T-cell (primary cell): ENCODE measurements at regions not wholly inside any gene's neighbourhood (a gene's known extent, or its start where the extent isn't known, plus 50 kb on each side); places are given as distances from the start of the nearest gene placed in this dataset.
"Not testable (repeated sequence)": the region's sequence is repeated elsewhere in the genome, so short reads cannot be mapped to it uniquely, and the experiment has no call there.

Experiments
- ATAC-seq, 4 experiments: fragments of 200-7000 bp in 3 of 4; fragments of 150-1000 bp in 1 of 4; cut with Tn5 transposase; replicated peaks in 1 of 4; 1 replicate in 3 of 4; 2 replicates in 1 of 4; pipeline ENCODE4 v1.10.0; 2021; ENCODE audit warnings: moderate library complexity in 3 of 4, mild to moderate bottlenecking in 2 of 4, moderate number of reproducible peaks in 1 of 4
- CTCF ChIA-PET, 2 donors: fragments of 300-600 bp; sonication (Branson Sonifier 250); formaldehyde crosslinking; loops; one replicate each; lab custom pipeline; 2022; ENCODE audit warnings: antibody characterized with exemption in 2 of 2; lab: Charles Lee
- POLR2A ChIA-PET, 2 donors: fragments of 300-600 bp; sonication (Branson Sonifier 250); formaldehyde crosslinking; loops; one replicate each; lab custom pipeline; 2022; ENCODE audit warnings: antibody characterized with exemption in 2 of 2; lab: Charles Lee
- DNase-seq, 35 experiments: peaks; one replicate each; pipeline versions ENCODE4 v3.0.0 to v3.0.0-alpha.2; 2013 to 2023
- H3K27ac ChIP-seq: one replicate; pipeline ENCODE4 v1.5.1; 2013; ENCODE audit warnings: low read length
- H3K27me3 ChIP-seq, 2 experiments: replicated peaks in 1 of 2; 1 replicate in 1 of 2; 2 replicates in 1 of 2; pipeline versions ENCODE4 v1.6.1 to v1.7.0; 2013; ENCODE audit warnings: low read length in 1 of 2, mixed read lengths in 1 of 2; ENCODE audit not compliant: control insufficient read depth in 2 of 2, insufficient read depth in 2 of 2; ENCODE audit errors: extremely low read depth in 1 of 2
- H3K36me3 ChIP-seq, 2 donors: 1 replicate in 1 of 2; 2 replicates in 1 of 2; pipeline versions ENCODE4 v1.6.1 to v1.7.0; 2013; ENCODE audit warnings: low read length in 1 of 2; ENCODE audit not compliant: control insufficient read depth in 2 of 2, insufficient read depth in 1 of 2; ENCODE audit errors: extremely low read depth in 1 of 2
- H3K4me1 ChIP-seq, 2 experiments: 1 replicate in 1 of 2; 2 replicates in 1 of 2; pipeline versions ENCODE4 v1.6.1 to v1.7.0; 2013; ENCODE audit warnings: low read length in 2 of 2, mixed read lengths in 1 of 2; ENCODE audit not compliant: insufficient read depth in 2 of 2, control insufficient read depth in 1 of 2; ENCODE audit errors: extremely low read depth in 1 of 2
- H3K4me3 ChIP-seq, 2 donors: 1 replicate in 1 of 2; 2 replicates in 1 of 2; pipeline versions ENCODE4 v1.5.1 to v1.7.0; 2013; ENCODE audit warnings: mild to moderate bottlenecking in 2 of 2, low read length in 1 of 2, moderate library complexity in 1 of 2; ENCODE audit not compliant: control insufficient read depth in 1 of 2; ENCODE audit errors: extremely low read depth in 1 of 2
- H3K9me3 ChIP-seq: 2 replicates; pipeline ENCODE4 v1.7.0; 2013
- H3K27ac Mint-ChIP-seq, 2 donors: one replicate each; pipeline ENCODE4 v1.8.0; 2020 to 2021; ENCODE audit warnings: mild to moderate bottlenecking in 2 of 2, mixed read lengths in 2 of 2
- H3K27me3 Mint-ChIP-seq, 2 donors: one replicate each; pipeline ENCODE4 v1.8.0; 2021 to 2022; ENCODE audit warnings: mixed read lengths in 2 of 2
- H3K36me3 Mint-ChIP-seq: one replicate; pipeline ENCODE4 v1.8.0; 2021; ENCODE audit warnings: mixed read lengths
- H3K4me1 Mint-ChIP-seq, 3 donors: one replicate each; pipeline ENCODE4 v1.8.0; 2020 to 2022; ENCODE audit warnings: mixed read lengths in 3 of 3, mild to moderate bottlenecking in 1 of 3
- H3K4me3 Mint-ChIP-seq, 3 donors: one replicate each; pipeline ENCODE4 v1.8.0; 2020 to 2022; ENCODE audit warnings: mild to moderate bottlenecking in 3 of 3, mixed read lengths in 3 of 3, moderate library complexity in 3 of 3
- H3K9me3 Mint-ChIP-seq, 3 donors: one replicate each; pipeline ENCODE4 v1.8.0; 2020 to 2022; ENCODE audit warnings: mixed read lengths in 3 of 3
- WGBS: methylation state at CpG from one replicate; pipeline ENCODE4 v1.1.5; 2013; ENCODE audit warnings: missing lambda C conversion rate; ENCODE audit not compliant: insufficient coverage; 5-methylcytosine and 5-hydroxymethylcytosine counted together

- no peaks in the 10 kb centered on the region for H3K27me3 ChIP-seq
- no peaks in the 10 kb centered on the region for H3K9me3 ChIP-seq
- no peaks in the 10 kb centered on the region for H3K4me1 Mint-ChIP-seq
- ATAC-seq (no peak), DNase-seq (no peak)
- CTCF ChIA-PET: no interaction called here
- H3K9me3 Mint-ChIP-seq: no peaks in the 10 kb centered on the region
- no peaks in the 10 kb centered on the region for H3K36me3 Mint-ChIP-seq
- no peak overlapping the region for H3K27ac Mint-ChIP-seq
- no peaks in the 10 kb centered on the region for H3K27me3 Mint-ChIP-seq
- POLR2A ChIA-PET: no interaction called here
- H3K36me3 ChIP-seq: no peaks in the 10 kb centered on the region
- 83% methylated on average over 4 of the region's 4 CpGs for WGBS
- no peaks in the 10 kb centered on the region for H3K4me1 ChIP-seq
- no peak overlapping the region for H3K27ac ChIP-seq
- no peak overlapping the region for H3K4me3 Mint-ChIP-seq
- H3K4me3 ChIP-seq: no peak overlapping the region
These were observed 401.2 kb upstream of the NRG3 start for GRCh38 chr10:81473755-81474154.

DNA sequence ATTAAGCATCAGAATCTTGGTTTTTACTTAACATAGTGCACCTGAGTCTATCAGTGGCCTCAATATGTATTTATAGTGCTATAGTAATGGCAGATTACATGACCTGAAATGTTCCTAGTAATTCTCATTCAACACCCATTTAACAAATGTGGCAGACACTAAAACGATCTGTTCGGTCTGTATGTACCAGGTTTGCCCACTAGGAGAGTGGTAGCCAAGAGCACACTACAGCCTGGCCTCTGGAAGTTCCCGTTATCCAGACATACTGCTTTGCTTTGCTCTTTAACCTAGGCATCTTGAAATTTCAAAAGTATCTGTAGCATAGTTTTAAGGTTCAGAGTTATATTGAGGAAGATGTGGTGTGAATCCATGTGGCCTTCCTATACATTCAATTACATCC lies 395.7 kb upstream of the NRG3 start:
- H3K27ac ChIP-seq: no peak overlapping the region
- H3K27me3 Mint-ChIP-seq: no peaks in the 10 kb centered on the region
- no peaks in the 10 kb centered on the region for H3K4me1 Mint-ChIP-seq
- no peak for ATAC-seq
- no peak overlapping the region for H3K4me3 Mint-ChIP-seq
- H3K9me3 Mint-ChIP-seq: no peaks in the 10 kb centered on the region
- no peaks in the 10 kb centered on the region for H3K36me3 ChIP-seq
- no peak overlapping the region for H3K27ac Mint-ChIP-seq
- H3K4me3 ChIP-seq: no peak overlapping the region
- no peaks in the 10 kb centered on the region for H3K36me3 Mint-ChIP-seq
- H3K9me3 ChIP-seq: no peaks in the 10 kb centered on the region
- POLR2A ChIA-PET: no interaction called here
- no peak for DNase-seq
- no peaks in the 10 kb centered on the region for H3K27me3 ChIP-seq
- CTCF ChIA-PET: no interaction called here
- H3K4me1 ChIP-seq: no peaks in the 10 kb centered on the region
- WGBS: 80% methylated on average over 1 of the region's 3 CpGs

GRCh38 chr10:81496626-81497025 lies 378.4 kb upstream of the NRG3 start:
- H3K27ac Mint-ChIP-seq: no peak overlapping the region

DNA sequence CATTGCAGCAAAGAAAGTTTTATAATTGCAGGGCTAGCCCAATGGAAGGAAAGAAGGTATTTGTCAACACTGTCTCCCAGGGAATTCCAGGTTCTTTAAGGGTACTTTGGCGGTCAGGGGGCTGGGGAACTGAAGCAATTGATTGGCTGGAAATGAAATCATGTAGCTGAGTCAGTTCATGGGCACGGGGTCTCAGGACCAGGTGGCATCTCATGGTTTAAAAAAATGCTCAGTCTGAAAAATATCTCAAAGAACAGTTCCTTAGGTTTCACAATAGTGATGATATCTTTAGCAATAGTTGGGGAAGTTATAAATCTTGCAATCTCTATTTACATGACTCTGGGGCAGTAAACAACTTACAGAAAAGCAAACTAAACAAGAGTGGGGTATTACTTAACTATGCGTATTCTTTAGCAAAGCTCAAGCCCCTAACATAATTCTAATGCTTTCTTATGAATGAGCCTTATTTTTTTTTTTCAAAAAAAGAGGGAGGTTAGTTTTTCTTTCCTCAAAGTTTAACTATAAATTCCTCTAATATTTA lies 376.9 kb upstream of the NRG3 start:
- DNase-seq: no peak

More at GRCh38 chr10:81496626-81497025, 378.4 kb upstream of the NRG3 start:
- Histone ChIP-seq H3K27ac (no peak overlapping the region), H3K9me3 (no peaks in the 10 kb centered on the region), H3K36me3 (no peaks in the 10 kb centered on the region), H3K4me1 (no peaks in the 10 kb centered on the region), H3K27me3 (no peaks in the 10 kb centered on the region), H3K4me3 (no peak overlapping the region)
- Mint-ChIP-seq H3K27me3 (no peaks in the 10 kb centered on the region), H3K4me3 (no peak overlapping the region), H3K4me1 (no peaks in the 10 kb centered on the region), H3K9me3 (peaks cover 0 to 20% (median 6%) of the 10 kb centered on the region in 3 donors), H3K36me3 (no peaks in the 10 kb centered on the region)
- ChIA-PET CTCF (no interaction called here), POLR2A (no interaction called here)
- DNase-seq (no peak), ATAC-seq (no peak)

GRCh38 chr10:81502677-81503359 lies 372.2 kb upstream of the NRG3 start:
- WGBS: 92% methylated on average over 23 of the region's 35 CpGs
- Histone ChIP-seq H3K27me3 (no peaks in the 10 kb centered on the region), H3K36me3 (no peaks in the 10 kb centered on the region), H3K4me3 (no peak overlapping the region), H3K4me1 (no peaks in the 10 kb centered on the region), H3K9me3 (no peaks in the 10 kb centered on the region), H3K27ac (no peak overlapping the region)
- Mint-ChIP-seq H3K4me3 (no peak overlapping the region), H3K27me3 (no peaks in the 10 kb centered on the region), H3K9me3 (peaks cover 4 to 15% (median 4%) of the 10 kb centered on the region in 3 donors), H3K27ac (no peak overlapping the region), H3K36me3 (no peaks in the 10 kb centered on the region), H3K4me1 (no peaks in the 10 kb centered on the region)
- ATAC-seq (no peak), DNase-seq (no peak)
- ChIA-PET POLR2A (no interaction called here), CTCF (no interaction called here)

More for the DNA sequence above, 376.9 kb upstream of the NRG3 start:
- Mint-ChIP-seq H3K27me3 (no peaks in the 10 kb centered on the region), H3K4me3 (no peak overlapping the region), H3K4me1 (no peaks in the 10 kb centered on the region), H3K9me3 (peaks cover 0 to 11% (median 6%) of the 10 kb centered on the region in 3 donors), H3K36me3 (no peaks in the 10 kb centered on the region), H3K27ac (no peak overlapping the region)
- Histone ChIP-seq H3K27me3 (no peaks in the 10 kb centered on the region), H3K27ac (no peak overlapping the region), H3K4me3 (no peak overlapping the region), H3K4me1 (no peaks in the 10 kb centered on the region), H3K36me3 (no peaks in the 10 kb centered on the region), H3K9me3 (no peaks in the 10 kb centered on the region)
- 46% methylated on average over 2 of the region's 3 CpGs for WGBS
- CTCF ChIA-PET: no interaction called here
- ATAC-seq: no peak
- POLR2A ChIA-PET: no interaction called here

GRCh38 chr10:81505777-81506176 lies 369.2 kb upstream of the NRG3 start:
- H3K4me1 ChIP-seq, CTCF ChIA-PET, H3K27me3 Mint-ChIP-seq, H3K27ac Mint-ChIP-seq, H3K4me1 Mint-ChIP-seq, H3K27me3 ChIP-seq, H3K4me3 ChIP-seq, POLR2A ChIA-PET, H3K27ac ChIP-seq, ATAC-seq, H3K4me3 Mint-ChIP-seq, H3K36me3 Mint-ChIP-seq, DNase-seq, H3K9me3 ChIP-seq, H3K36me3 ChIP-seq: not testable (repeated sequence)
- 93% methylated on average over 22 of the region's 25 CpGs for WGBS
- peaks cover 8 to 21% (median 11%) of the 10 kb centered on the region in 3 donors for H3K9me3 Mint-ChIP-seq

DNA sequence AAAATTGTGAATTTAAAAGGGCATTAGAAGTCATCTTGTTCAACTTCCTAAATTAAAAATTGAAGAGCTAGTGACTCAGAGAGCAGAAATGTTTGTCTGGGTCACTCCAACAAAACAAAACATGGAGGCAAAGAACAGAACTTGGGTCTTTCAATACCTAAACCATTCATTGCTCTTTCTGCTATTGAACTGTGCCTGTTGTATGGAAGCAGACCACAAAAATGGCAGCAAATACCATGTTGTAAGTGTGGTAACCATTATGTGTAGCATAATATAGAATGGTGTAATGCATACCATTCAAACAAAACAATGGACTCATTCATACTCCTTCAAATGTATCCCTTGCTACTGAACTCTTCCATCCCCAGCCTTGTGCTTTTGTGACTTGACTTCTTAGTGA lies 360.2 kb upstream of the NRG3 start:
- no peaks in the 10 kb centered on the region for H3K27me3 Mint-ChIP-seq
- POLR2A ChIA-PET: no interaction called here

More for the DNA sequence above, 360.2 kb upstream of the NRG3 start:
- ATAC-seq: no peak
- Mint-ChIP-seq H3K4me1 (no peaks in the 10 kb centered on the region), H3K4me3 (no peak overlapping the region), H3K27ac (no peak overlapping the region), H3K36me3 (no peaks in the 10 kb centered on the region), H3K9me3 (peaks cover 7 to 13% (median 10%) of the 10 kb centered on the region in 3 donors)
- Histone ChIP-seq H3K27me3 (no peaks in the 10 kb centered on the region), H3K9me3 (no peaks in the 10 kb centered on the region), H3K36me3 (no peaks in the 10 kb centered on the region), H3K4me3 (no peak overlapping the region), H3K27ac (no peak overlapping the region), H3K4me1 (no peaks in the 10 kb centered on the region)
- CTCF ChIA-PET: no interaction called here
- DNase-seq: no peak
